GM08714 (cell line): ENCODE measurements at regions not wholly inside any gene's neighbourhood (a gene's known extent, or its start where the extent isn't known, plus 50 kb on each side); places are given as distances from the start of the nearest gene placed in this dataset.
"Not testable (repeated sequence)": the region's sequence is repeated elsewhere in the genome, so short reads cannot be mapped to it uniquely, and the experiment has no call there.

Experiments
- H3K4me3 ChIP-seq: fragments of 200-500 bp; sonication (Bioruptor generic); 2 replicates; pipeline ENCODE4 v1.5.1; 2014; ENCODE audit warnings: mild to moderate bottlenecking, low read length, inconsistent platforms
- ZNF274 ChIP-seq: IDR thresholded peaks from 2 replicates; pipeline ENCODE4 v1.6.1; 2012; ENCODE audit warnings: mild to moderate bottlenecking, low read depth, low read length

- TF ChIP-seq ZNF274 = no peak
- no peak overlapping the region for H3K4me3 ChIP-seq
These were observed 176.2 kb downstream of the DUSP10 start for GRCh38 chr1:221565711-221566110.

DNA sequence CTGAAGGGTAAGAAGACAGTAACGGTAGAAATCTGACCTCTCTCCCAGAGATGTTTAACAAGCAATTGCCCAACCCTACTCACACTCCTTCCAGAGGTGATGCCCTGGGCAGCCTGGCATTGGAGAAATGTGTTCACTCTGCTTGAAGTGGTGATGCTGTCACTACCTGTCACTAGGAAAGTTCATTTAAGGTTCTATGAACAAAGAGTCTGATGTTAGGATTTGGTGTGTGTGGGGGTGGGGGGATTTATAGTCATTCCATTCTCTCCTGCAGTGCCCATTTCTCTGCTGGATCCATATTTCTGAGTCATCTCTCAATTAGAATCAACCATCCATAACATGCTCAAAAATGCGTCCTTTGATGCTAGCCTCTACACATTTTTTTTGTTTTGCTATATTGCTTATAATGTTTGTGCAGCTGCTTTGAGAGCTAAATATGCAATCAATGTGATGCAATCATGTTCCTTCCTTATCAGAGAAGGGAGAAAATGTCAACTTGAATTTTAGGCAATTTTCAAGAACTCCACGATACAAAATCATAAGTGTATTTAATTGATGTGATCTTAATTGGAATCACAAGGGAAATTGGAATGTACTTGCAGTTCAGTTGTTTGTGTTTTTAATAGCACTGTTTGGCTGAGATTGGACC lies 173.9 kb downstream of the DUSP10 start:
- TF ChIP-seq ZNF274 = no peak
- no peak overlapping the region for H3K4me3 ChIP-seq

DNA sequence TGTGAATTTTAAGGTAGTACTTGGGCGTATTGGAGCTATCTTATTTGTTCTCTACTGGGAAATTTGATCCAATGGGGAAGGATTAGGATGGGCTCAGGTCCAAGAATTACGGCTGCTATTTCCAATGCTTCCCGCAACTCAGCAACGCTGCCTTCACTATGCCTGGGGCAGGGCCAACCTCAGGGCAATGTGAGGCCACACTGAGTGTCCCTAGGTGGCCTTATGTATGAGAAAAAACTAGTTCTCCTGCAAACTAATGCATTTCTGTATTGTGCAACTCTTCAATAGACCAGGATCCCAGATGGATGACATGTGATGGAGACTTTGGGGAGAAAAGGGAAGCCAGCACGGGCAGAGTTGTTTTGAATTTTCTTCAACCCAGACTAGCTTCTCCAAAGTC lies 168.1 kb downstream of the DUSP10 start:
- H3K4me3 ChIP-seq = no peak overlapping the region
- no peak for TF ChIP-seq ZNF274

DNA sequence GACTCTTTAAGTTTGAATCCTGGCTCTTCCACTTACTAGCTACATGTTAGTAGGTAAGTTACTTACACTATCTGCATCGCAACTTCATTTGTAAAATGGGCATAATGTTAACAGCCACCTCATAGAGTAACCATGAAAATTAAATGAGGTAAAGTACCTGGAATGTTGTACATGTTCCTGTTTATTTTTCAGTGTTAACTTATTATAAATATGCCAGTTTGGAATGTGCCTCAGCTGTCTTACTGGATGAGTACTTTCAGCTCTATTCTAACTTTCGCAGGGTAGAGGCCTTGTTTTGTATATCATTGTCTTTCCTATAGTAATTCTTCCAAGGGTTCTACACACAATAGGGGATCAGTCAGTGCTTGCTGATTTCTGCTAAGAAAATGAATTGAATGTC lies 167.4 kb downstream of the DUSP10 start:
- no peak overlapping the region for H3K4me3 ChIP-seq
- no peak for TF ChIP-seq ZNF274

- TF ChIP-seq ZNF274 = no peak
- no peak overlapping the region for H3K4me3 ChIP-seq
These were observed 166.3 kb downstream of the DUSP10 start for GRCh38 chr1:221575605-221576004.

DNA sequence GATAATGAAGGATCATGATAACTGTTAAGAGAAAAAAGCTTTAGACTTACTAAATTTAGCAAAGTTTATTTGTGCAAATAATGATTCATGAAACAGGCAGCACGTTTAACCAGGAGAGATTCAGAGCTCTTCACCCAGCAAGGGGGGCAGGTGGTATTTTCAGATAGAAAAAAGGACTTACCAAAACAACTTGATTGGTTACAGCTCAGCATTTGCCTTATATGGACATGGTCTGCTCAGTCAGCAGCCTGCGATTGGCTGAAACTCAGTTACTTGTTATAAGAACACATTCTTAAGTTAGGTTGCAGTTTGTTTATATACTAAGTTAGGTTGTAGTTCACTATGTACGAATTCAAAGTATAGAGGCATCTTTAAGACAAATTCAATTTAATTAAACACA lies 165.6 kb downstream of the DUSP10 start:
- no peak overlapping the region for H3K4me3 ChIP-seq
- TF ChIP-seq ZNF274 = no peak

DNA sequence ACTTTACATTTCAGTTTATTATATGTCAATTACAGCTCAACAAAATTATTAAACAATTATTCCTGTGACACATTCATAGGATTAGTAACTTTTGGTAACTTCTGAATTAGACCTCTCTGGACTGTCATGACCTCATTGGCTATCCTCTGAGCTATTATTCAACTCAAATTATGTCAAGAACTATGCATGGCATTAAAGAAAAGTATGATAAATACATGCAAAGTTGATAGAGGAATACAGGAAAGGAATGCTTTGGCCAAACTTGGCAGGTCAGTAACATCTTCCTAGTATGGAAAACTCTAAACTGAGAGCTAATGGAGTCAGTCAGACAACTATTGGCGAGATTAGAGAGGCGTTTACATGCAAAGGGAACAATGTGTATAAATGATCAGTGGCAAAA lies 158.4 kb downstream of the DUSP10 start:
- H3K4me3 ChIP-seq = no peak overlapping the region
- TF ChIP-seq ZNF274 = no peak

DNA sequence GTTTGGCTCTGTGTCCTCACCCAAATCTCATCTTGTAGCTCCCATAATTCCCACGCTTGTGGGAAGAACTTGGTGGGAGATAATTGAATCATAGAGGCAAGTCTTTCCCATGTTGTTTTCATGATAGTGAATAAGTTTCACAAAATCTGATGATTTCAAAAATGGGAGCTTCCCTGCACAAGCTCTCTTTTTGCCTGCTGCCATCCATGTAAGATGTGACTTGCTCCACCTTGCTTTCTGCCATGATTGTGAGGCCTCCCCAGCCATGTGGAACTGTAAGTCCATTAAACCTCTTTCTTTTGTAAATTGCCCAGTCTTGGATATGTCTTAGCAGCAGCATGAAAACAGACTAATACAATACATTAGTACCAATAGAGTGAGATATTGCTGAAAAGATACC lies 154.9 kb downstream of the DUSP10 start:
- H3K4me3 ChIP-seq = not testable (repeated sequence)

DNA sequence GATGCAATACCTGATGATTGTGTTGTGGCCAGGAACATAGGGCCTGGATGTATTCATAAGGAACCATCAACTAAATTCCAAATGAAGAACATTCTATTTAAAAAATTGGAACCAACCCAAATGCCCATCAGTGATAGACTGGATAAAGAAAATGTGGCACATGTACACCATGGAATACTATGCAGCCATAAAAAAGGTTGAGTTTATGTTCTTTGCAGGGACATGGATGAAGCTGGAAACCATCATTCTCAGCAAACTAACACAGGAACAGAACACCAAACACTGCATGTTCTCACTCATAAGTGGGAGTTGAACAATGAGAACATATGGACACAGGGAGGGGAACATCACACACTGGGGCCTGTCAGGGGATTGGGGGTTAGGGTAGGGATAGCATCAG lies 150.6 kb downstream of the DUSP10 start:
- H3K4me3 ChIP-seq = not testable (repeated sequence)

DNA sequence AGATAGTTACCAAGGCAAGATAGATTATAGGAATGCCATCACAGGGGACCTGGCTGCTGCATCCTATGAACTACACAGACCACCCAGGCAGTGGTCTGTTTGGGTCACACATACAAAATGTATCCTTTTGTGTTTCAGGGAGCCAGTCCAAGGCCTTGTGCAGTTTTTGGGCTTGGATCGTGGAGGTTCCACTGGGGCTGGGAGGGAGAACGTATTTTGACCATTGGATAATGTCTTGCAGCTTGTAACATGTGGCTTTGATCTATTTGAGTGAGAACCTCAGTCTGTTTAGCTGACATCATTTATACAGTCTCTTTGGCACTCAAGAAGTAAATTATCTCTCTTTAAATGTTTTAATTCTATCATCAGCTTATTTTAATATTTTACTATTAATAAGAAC lies 147.3 kb downstream of the DUSP10 start:
- no peak overlapping the region for H3K4me3 ChIP-seq
- TF ChIP-seq ZNF274 = no peak

DNA sequence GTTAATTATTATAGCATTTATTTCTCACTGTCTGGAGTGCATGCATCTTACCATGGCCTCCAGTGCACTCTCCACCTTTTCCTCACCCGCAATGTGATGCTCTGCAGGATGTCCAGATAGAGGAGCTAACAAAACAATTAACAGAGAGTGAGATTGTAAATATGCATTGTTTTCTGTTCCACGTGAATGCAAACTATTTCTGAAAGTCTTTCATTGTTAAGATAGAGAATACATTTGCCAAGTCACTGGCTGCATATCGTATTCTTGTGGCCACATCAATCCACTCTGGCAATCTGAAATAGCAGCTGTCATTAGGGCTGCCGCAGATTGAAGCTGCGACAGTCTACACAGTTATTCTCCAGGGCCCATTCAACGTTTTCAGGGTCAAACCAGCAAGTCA lies 143.8 kb downstream of the DUSP10 start:
- no peak overlapping the region for H3K4me3 ChIP-seq
- no peak for TF ChIP-seq ZNF274

DNA sequence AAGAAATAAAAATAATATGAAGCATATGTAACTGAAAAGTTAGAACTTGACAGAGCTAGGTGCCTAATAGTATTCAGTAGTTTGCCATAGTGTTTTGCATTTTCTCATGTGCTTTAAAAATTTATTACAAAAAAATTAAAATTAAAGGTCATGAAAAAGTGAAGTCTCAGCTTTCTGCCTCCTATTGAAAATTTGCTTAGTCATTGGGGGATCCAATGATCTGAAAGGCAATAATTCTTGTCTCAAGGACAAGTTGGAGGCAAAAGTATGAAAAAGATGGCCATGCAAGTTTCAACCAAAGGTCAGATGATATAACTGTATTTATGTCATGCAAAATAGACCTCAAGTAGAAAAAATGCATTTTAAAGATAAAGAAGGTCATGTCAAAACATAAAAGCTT lies 140.7 kb downstream of the DUSP10 start:
- TF ChIP-seq ZNF274 = no peak
- no peak overlapping the region for H3K4me3 ChIP-seq

DNA sequence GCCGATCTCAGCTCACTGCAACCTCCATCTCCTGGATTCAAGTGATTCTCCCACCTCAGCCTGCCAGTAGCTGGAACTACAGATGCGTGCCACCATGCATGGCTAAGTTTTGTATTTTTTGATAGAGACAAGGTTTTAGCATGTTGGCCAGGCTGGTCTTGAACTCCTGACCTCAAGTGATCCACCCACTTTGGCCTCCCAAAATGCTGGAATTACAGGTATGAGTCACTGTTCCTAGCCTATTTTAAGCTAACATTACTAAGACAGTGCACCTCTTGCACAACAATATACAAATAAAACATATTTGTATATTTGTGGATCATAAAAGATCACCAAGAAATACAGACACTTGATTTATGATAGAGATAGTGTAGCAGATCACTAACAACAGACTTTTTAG lies 139.1 kb downstream of the DUSP10 start:
- no peak for TF ChIP-seq ZNF274
- H3K4me3 ChIP-seq = no peak overlapping the region

GRCh38 chr1:221604390-221604789 lies 137.5 kb downstream of the DUSP10 start:
- H3K4me3 ChIP-seq = not testable (repeated sequence)

DNA sequence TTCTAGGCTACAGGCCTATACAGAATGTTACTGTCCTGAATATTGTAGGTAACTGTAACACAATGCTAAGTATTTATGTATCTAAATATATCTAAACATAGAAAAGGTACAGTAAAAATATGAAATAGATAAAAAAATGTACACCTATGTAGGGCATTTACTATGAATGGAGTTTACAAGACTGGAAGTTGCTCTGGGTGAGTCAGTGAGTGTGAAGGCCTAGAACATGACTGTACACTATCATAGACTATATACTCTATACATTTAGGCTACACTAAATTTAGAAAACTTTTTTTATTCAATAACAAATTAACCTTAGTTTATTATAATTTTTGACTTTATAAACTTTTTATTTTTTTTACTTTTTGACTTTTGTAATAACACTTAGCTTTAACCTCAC lies 136.9 kb downstream of the DUSP10 start:
- H3K4me3 ChIP-seq = no peak overlapping the region
- TF ChIP-seq ZNF274 = no peak

DNA sequence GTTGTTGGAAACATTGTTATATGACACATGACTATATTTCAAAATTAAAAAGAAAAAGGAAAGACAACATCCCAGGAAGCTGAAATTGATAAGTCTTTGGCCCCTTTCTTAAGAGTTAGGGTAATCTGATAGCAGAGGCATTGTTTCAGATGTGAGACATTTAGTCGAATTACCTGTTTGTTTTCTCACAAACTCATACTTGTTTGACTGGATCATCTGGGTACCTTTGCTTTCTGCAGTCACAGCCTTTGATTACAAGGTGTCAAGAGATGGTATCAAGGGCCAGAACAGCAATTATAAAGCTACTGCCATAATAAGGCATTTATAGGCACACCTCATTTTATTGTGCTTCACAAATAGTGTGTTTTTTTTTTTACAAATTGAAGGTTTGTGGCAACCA lies 136.3 kb downstream of the DUSP10 start:
- no peak overlapping the region for H3K4me3 ChIP-seq
- TF ChIP-seq ZNF274 = no peak

GRCh38 chr1:221606256-221606655 lies 135.6 kb downstream of the DUSP10 start:
- no peak overlapping the region for H3K4me3 ChIP-seq
- TF ChIP-seq ZNF274 = no peak
